Suprapubic skin (tissue), 4 donors: ENCODE measurements at regions not wholly inside any gene's neighbourhood (a gene's known extent, or its start where the extent isn't known, plus 50 kb on each side); places are given as distances from the start of the nearest gene placed in this dataset.

Experiments used
- DNase-seq, 2 donors: peaks; one replicate each; pipeline ENCODE4 v3.0.0-alpha.2; 2019; ENCODE audit warnings: low spot score in 2 of 2
- H3K27ac ChIP-seq: fragments of 200-600 bp; sonication (generic); one replicate; pipeline ENCODE4 v1.5.1; 2019
- H3K27me3 ChIP-seq: fragments of 200-600 bp; sonication (generic); one replicate; pipeline ENCODE4 v1.5.1; 2019
- H3K36me3 ChIP-seq: fragments of 200-600 bp; sonication (generic); one replicate; pipeline ENCODE4 v1.5.1; 2019
- H3K4me1 ChIP-seq: fragments of 200-600 bp; sonication (generic); one replicate; pipeline ENCODE4 v1.5.1; 2019
- H3K4me3 ChIP-seq: fragments of 200-600 bp; sonication (generic); one replicate; pipeline ENCODE4 v1.5.1; 2019; ENCODE audit warnings: mild to moderate bottlenecking
- H3K9me3 ChIP-seq: fragments of 200-600 bp; sonication (generic); one replicate; pipeline ENCODE4 v1.5.1; 2019
- CTCF ChIP-seq, 2 donors: fragments of 200-600 bp in 1 of 2; fragments of 450-650 bp in 1 of 2; sonication (generic) in 1 of 2; IDR thresholded peaks; one replicate each; pipeline ENCODE4 v1.5.1; 2016 to 2019; ENCODE audit warnings: antibody characterized with exemption in 2 of 2, mild to moderate bottlenecking in 1 of 2, moderate library complexity in 1 of 2
- EP300 ChIP-seq: sonication (generic); formaldehyde crosslinking; IDR thresholded peaks from one replicate; pipeline ENCODE4 v1.6.1; 2017; ENCODE audit warnings: antibody characterized with exemption
- POLR2A ChIP-seq, 2 donors: fragments of 450-650 bp; IDR thresholded peaks; one replicate each; pipeline ENCODE4 v1.6.1; 2017; ENCODE audit warnings: antibody characterized with exemption in 2 of 2, mild to moderate bottlenecking in 2 of 2, moderate library complexity in 2 of 2
- POLR2AphosphoS5 ChIP-seq, 3 donors: sonication (generic); formaldehyde crosslinking; IDR thresholded peaks; one replicate each; pipeline ENCODE4 v1.6.1; 2017; ENCODE audit warnings: antibody characterized with exemption in 3 of 3
- WGBS: methylation state at CpG from one replicate; pipeline ENCODE4 v1.1.5; 2018; 5-methylcytosine and 5-hydroxymethylcytosine counted together

DNA sequence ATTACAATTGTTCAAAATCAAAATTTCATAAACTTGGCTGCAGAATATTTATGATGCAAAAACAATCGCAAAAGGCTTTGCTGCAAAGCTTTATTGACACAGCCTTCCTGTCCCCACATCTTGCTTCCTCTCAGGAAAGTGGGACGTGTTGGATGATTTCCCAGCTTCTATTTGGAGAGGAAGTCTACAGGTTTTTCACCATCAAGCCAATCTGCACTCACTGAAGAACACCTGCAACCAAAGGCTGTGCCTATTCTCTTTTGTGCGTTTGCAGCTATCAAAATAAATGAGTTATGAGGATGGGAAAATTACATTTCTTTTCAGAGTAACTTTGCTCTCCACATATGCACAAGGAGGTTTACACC, 214.4 kb downstream of the PLK2 start:
- Histone ChIP-seq H3K27me3 (no peaks in the 10 kb centered on the region), H3K9me3 (no peaks in the 10 kb centered on the region), H3K4me3 (no peak overlapping the region), H3K27ac (no peak overlapping the region), H3K36me3 (no peaks in the 10 kb centered on the region), H3K4me1 (no peaks in the 10 kb centered on the region)
- WGBS, result 73% methylated on average over 3 of the region's 3 CpGs
- no peak for DNase-seq
- TF ChIP-seq POLR2A (IDR thresholded peaks at IDR 0.05) (no peak), POLR2AphosphoS5 (IDR thresholded peaks at IDR 0.05) (no peak), EP300 (no peak), CTCF (IDR thresholded peaks at IDR 0.05) (no peak)

DNA sequence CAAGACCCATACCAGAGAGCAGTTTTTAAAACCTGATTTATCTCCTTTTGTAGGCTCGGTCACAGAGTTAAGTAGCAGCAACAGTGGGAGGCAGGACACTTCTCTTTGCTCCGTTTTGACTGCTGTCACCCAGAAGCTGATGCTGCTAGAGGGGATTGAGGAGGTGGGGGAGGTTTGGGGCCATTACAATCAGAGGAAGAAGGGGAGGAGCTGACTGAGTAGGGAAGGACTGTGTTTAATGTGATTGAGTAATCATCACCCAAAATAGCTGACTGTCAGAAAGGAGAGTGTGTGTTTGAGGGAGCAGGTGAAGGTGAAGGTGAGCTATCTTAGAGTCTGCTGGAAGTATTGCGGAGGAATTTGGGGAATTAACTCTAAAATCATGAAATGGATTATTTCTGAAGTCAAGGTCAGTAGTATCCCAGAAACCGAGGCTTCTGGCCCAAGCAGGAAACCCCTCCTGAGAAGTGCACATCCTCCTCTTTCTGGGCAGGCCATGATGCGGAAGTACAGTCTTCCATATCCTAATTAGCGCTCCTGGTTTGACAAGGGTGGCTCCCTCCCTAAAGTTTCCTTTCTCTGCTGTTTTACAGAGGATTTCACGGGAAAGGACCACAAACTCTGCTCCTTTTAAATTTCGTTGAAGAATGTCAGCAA, 214.9 kb downstream of the PLK2 start:
- H3K36me3 ChIP-seq, result no peaks in the 10 kb centered on the region
- H3K27me3 ChIP-seq, result no peaks in the 10 kb centered on the region
- no peak overlapping the region for H3K27ac ChIP-seq
- no peak for TF ChIP-seq POLR2AphosphoS5 (IDR thresholded peaks at IDR 0.05)
- TF ChIP-seq CTCF (IDR thresholded peaks at IDR 0.05), result no peak
- no peak for TF ChIP-seq EP300
- no peak for TF ChIP-seq POLR2A (IDR thresholded peaks at IDR 0.05)
- no peak for DNase-seq
- H3K9me3 ChIP-seq, result no peaks in the 10 kb centered on the region
- H3K4me3 ChIP-seq, result no peak overlapping the region
- 73% methylated on average over 8 of the region's 8 CpGs for WGBS
- no peaks in the 10 kb centered on the region for H3K4me1 ChIP-seq

- Histone ChIP-seq H3K9me3 (no peaks in the 10 kb centered on the region), H3K4me3 (no peak overlapping the region), H3K4me1 (no peaks in the 10 kb centered on the region), H3K27ac (no peak overlapping the region), H3K27me3 (no peaks in the 10 kb centered on the region), H3K36me3 (no peaks in the 10 kb centered on the region)
- WGBS, result 70% methylated on average over 3 of the region's 3 CpGs
- no peak for DNase-seq
- TF ChIP-seq CTCF (IDR thresholded peaks at IDR 0.05) (no peak), POLR2AphosphoS5 (IDR thresholded peaks at IDR 0.05) (no peak), EP300 (no peak), POLR2A (IDR thresholded peaks at IDR 0.05) (no peak)
Measured at GRCh38 chr5:58241389-58241788, 218.5 kb downstream of the PLK2 start.

DNA sequence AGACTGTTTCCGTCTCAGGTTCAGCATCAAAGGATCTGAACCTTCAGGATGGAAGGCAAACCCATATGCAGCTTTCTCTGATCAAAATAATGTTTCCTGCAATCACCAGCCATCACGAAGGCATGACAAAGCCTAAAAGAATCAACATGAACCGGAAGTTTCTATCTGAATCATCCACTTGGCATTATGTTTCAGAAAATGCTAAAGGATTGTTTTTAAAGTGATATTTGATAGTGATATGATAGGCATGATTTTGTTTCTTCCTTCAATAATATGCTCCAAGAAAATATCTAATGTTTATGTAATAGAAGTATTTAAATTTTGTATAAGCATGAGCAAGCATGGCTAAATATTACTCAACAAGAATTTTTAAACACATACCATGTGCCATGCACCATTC, 219.6 kb downstream of the PLK2 start:
- H3K4me1 ChIP-seq, result peaks cover 4% of the 10 kb centered on the region
- TF ChIP-seq POLR2A (IDR thresholded peaks at IDR 0.05), result no peak
- TF ChIP-seq EP300, result no peak
- TF ChIP-seq CTCF (IDR thresholded peaks at IDR 0.05), result no peak
- no peak for TF ChIP-seq POLR2AphosphoS5 (IDR thresholded peaks at IDR 0.05)
- no peaks in the 10 kb centered on the region for H3K36me3 ChIP-seq
- H3K4me3 ChIP-seq, result no peak overlapping the region
- DNase-seq, result no peak
- H3K9me3 ChIP-seq, result no peaks in the 10 kb centered on the region
- 59% methylated on average over 3 of the region's 3 CpGs for WGBS
- H3K27me3 ChIP-seq, result no peaks in the 10 kb centered on the region
- H3K27ac ChIP-seq, result no peak overlapping the region

GRCh38 chr5:58239731-58240130, 220.2 kb downstream of the PLK2 start:
- 98% methylated on average over 3 of the region's 3 CpGs for WGBS
- peaks cover 10% of the 10 kb centered on the region for H3K4me1 ChIP-seq
- no peak for DNase-seq
- TF ChIP-seq POLR2AphosphoS5 (IDR thresholded peaks at IDR 0.05) (no peak), CTCF (IDR thresholded peaks at IDR 0.05) (no peak), EP300 (no peak), POLR2A (IDR thresholded peaks at IDR 0.05) (no peak)
- H3K4me3 ChIP-seq, result no peak overlapping the region
- no peaks in the 10 kb centered on the region for H3K36me3 ChIP-seq
- no peak overlapping the region for H3K27ac ChIP-seq
- H3K27me3 ChIP-seq, result no peaks in the 10 kb centered on the region
- no peaks in the 10 kb centered on the region for H3K9me3 ChIP-seq
